HG03060 (cell line): ENCODE measurements at regions not wholly inside any gene's neighbourhood (a gene's known extent, or its start where the extent isn't known, plus 50 kb on each side); places are given as distances from the start of the nearest gene placed in this dataset.

Experiments used
- ATAC-seq: cut with Tn5 transposase; IDR thresholded peaks from one replicate; pipeline ENCODE4 v1.9.1; 2021; ENCODE audit warnings: low read depth, moderate number of reproducible peaks; ENCODE audit not compliant: unreplicated experiment

GRCh38 chr9:107635803-107636174, 146.2 kb upstream of the KLF4 start:
- no peak for ATAC-seq

- ATAC-seq, result no peak
Measured at GRCh38 chr9:107635101-107635802, 145.7 kb upstream of the KLF4 start.

GRCh38 chr9:107633406-107633805, 143.8 kb upstream of the KLF4 start:
- no peak for ATAC-seq

- no peak for ATAC-seq
Measured at GRCh38 chr9:107632661-107633060, 143.1 kb upstream of the KLF4 start.

- no peak for ATAC-seq
Measured at GRCh38 chr9:107632216-107632615, 142.6 kb upstream of the KLF4 start.

- no peak for ATAC-seq
Measured at GRCh38 chr9:107631788-107632187, 142.2 kb upstream of the KLF4 start.

GRCh38 chr9:107630156-107630555, 140.6 kb upstream of the KLF4 start:
- no peak for ATAC-seq

GRCh38 chr9:107628444-107628843, 138.9 kb upstream of the KLF4 start:
- no peak for ATAC-seq

- ATAC-seq, result no peak
Measured at GRCh38 chr9:107627781-107628180, 138.2 kb upstream of the KLF4 start.

GRCh38 chr9:107626118-107626517, 136.5 kb upstream of the KLF4 start:
- ATAC-seq, result no peak

GRCh38 chr9:107625383-107625984, 135.9 kb upstream of the KLF4 start:
- no peak for ATAC-seq

- ATAC-seq, result no peak
Measured at GRCh38 chr9:107624234-107624948, 134.8 kb upstream of the KLF4 start.

- ATAC-seq, result no peak
Measured at GRCh38 chr9:107621436-107621835, 131.9 kb upstream of the KLF4 start.

- no peak for ATAC-seq
Measured at GRCh38 chr9:107620801-107621200, 131.2 kb upstream of the KLF4 start.

- ATAC-seq, result no peak
Measured at GRCh38 chr9:107620236-107620635, 130.7 kb upstream of the KLF4 start.

GRCh38 chr9:107615321-107615720, 125.8 kb upstream of the KLF4 start:
- no peak for ATAC-seq

- ATAC-seq, result no peak
Measured at GRCh38 chr9:107614765-107615164, 125.2 kb upstream of the KLF4 start.

GRCh38 chr9:107613321-107613720, 123.8 kb upstream of the KLF4 start:
- no peak for ATAC-seq

GRCh38 chr9:107612136-107612535, 122.6 kb upstream of the KLF4 start:
- no peak for ATAC-seq

- no peak for ATAC-seq
Measured at GRCh38 chr9:107609547-107609946, 120.0 kb upstream of the KLF4 start.

- ATAC-seq, result no peak
Measured at GRCh38 chr9:107606149-107606790, 116.7 kb upstream of the KLF4 start.
